ENCODE measurements at regions not wholly inside any gene's neighbourhood (a gene's known extent, or its start where the extent isn't known, plus 50 kb on each side); places are given as distances from the start of the nearest gene placed in this dataset.

DNA sequence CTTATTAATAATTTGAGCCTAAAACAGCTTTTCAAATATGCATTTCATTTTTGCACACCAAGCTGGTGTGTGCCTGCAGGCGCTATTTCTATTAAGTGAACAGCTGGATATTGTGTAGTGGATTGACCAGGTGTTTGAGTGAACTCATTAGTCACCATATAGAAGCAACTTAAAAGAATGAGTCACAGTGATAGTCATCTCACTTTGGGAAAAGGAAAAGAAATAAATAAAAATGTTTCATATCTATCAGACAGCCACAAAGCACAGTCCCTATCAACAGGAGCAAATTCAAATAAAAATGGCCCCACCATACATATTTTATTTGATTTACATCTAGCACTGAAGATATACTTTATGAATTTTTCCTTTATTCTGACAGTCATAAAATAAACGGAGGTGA lies 456.5 kb upstream of the CDH9 start:
- Histone ChIP-seq H3K4me1 (ENCODE audit: control insufficient read depth, insufficient read depth, low read depth, low read length) (no peaks in the 10 kb centered on the region), H3K79me1 (replicated peaks; ENCODE audit: low read length, poor library complexity, severe bottlenecking) (no peaks in the 10 kb centered on the region), H2BK15ac (ENCODE audit: low read depth, poor library complexity, severe bottlenecking) (no peak overlapping the region), H3K14ac (ENCODE audit: low read length in 2 of 2) (no peak overlapping the region), H3K27me3 (ENCODE audit: control insufficient read depth in 1 of 2, insufficient read depth in 1 of 2, low read length in 2 of 2) (no peaks in the 10 kb centered on the region), H3K23ac (ENCODE audit: low read length in 2 of 2) (no peak overlapping the region), H2AK5ac (ENCODE audit: low read length, severe bottlenecking) (no peak overlapping the region), H3K4me2 (ENCODE audit: low read length, poor library complexity, severe bottlenecking) (no peak overlapping the region), H3K18ac (ENCODE audit: low read depth in 1 of 2, low read length in 2 of 2) (no peak overlapping the region), H3K4ac (ENCODE audit: low read depth in 1 of 2, low read length in 2 of 2) (no peak overlapping the region), H2BK5ac (ENCODE audit: low read depth, low read length, poor library complexity, severe bottlenecking) (no peak overlapping the region), H4K91ac (ENCODE audit: low read length) (no peak overlapping the region), H3K27ac (ENCODE audit: low read length, poor library complexity, severe bottlenecking) (no peak overlapping the region), H2BK120ac (ENCODE audit: low read depth, low read length) (no peak overlapping the region), H3K4me3 (ENCODE audit: insufficient read depth in 1 of 2, low read depth in 1 of 2, low read length in 2 of 2) (no peak overlapping the region), H2AFZ (ENCODE audit: low read depth, low read length) (no peak overlapping the region), H3K36me3 (ENCODE audit: control insufficient read depth in 1 of 2, insufficient read depth in 2 of 2, low read depth in 1 of 2, low read length in 2 of 2) (no peaks in the 10 kb centered on the region), H2BK12ac (ENCODE audit: low read length in 2 of 2) (no peak overlapping the region), H3K9ac (ENCODE audit: low read length) (no peak overlapping the region), H4K8ac (ENCODE audit: low read length) (no peak overlapping the region), H3K9me3 (ENCODE audit: control insufficient read depth, low read length) (no peaks in the 10 kb centered on the region)
- 50% methylated on average over 1 of the region's 2 CpGs for WGBS
- DNase-seq = peak; percentile 33

DNA sequence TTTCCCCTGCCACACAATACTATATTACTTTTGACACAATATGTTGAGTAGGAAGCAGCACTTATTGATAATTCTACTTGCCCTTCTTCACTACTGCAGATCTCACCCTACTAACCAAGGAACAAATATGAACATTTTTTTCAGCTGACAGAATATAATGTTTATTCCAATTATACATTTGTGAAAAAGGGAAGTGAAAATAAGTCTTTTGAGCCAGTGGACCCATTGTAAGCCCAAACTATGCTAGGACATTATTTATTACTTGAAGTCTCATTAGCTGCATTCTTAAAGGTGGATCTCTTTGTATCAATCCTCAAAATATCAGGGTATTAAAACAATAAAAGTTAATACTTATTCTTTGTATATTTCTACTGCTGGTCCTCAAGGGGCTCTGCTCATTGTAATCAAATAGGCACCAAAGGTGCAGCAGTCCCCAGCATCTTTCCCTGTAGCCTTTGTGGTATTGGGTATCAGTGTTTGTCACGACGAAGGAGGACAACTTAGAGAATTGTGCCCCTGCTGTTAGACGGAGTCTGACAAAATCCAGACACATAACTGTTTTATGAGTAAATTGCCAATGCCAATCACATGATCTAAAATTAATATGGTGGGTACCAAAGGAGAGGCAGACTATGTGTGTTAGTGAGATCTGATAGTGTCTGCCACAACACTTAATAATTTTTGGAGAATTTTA lies 453.5 kb upstream of the CDH9 start:
- H3K14ac ChIP-seq (ENCODE audit: low read length in 2 of 2) = no peak overlapping the region
- no peaks in the 10 kb centered on the region for H3K4me1 ChIP-seq (ENCODE audit: control insufficient read depth, insufficient read depth, low read depth, low read length)
- no peak overlapping the region for H2BK120ac ChIP-seq (ENCODE audit: low read depth, low read length)
- H3K4me2 ChIP-seq (ENCODE audit: low read length, poor library complexity, severe bottlenecking) = no peak overlapping the region
- no peak overlapping the region for H3K27ac ChIP-seq (ENCODE audit: low read length, poor library complexity, severe bottlenecking)
- no peaks in the 10 kb centered on the region for H3K79me1 ChIP-seq (replicated peaks; ENCODE audit: low read length, poor library complexity, severe bottlenecking)
- H3K9ac ChIP-seq (ENCODE audit: low read length) = no peak overlapping the region
- H3K9me3 ChIP-seq (ENCODE audit: control insufficient read depth, low read length) = no peaks in the 10 kb centered on the region
- no peak for DNase-seq
- no peak overlapping the region for H2BK15ac ChIP-seq (ENCODE audit: low read depth, poor library complexity, severe bottlenecking)
- no peak overlapping the region for H4K91ac ChIP-seq (ENCODE audit: low read length)
- no peak overlapping the region for H2BK5ac ChIP-seq (ENCODE audit: low read depth, low read length, poor library complexity, severe bottlenecking)
- no peak overlapping the region for H2BK12ac ChIP-seq (ENCODE audit: low read length in 2 of 2)
- no peak overlapping the region for H4K8ac ChIP-seq (ENCODE audit: low read length)
- H3K36me3 ChIP-seq (ENCODE audit: control insufficient read depth in 1 of 2, insufficient read depth in 2 of 2, low read depth in 1 of 2, low read length in 2 of 2) = no peaks in the 10 kb centered on the region
- H3K4ac ChIP-seq (ENCODE audit: low read depth in 1 of 2, low read length in 2 of 2) = no peak overlapping the region
- H3K27me3 ChIP-seq (ENCODE audit: control insufficient read depth in 1 of 2, insufficient read depth in 1 of 2, low read length in 2 of 2) = no peaks in the 10 kb centered on the region
- H3K18ac ChIP-seq (ENCODE audit: low read depth in 1 of 2, low read length in 2 of 2) = no peak overlapping the region
- no peak overlapping the region for H3K4me3 ChIP-seq (ENCODE audit: insufficient read depth in 1 of 2, low read depth in 1 of 2, low read length in 2 of 2)
- no peak overlapping the region for H2AK5ac ChIP-seq (ENCODE audit: low read length, severe bottlenecking)
- no peak overlapping the region for H2AFZ ChIP-seq (ENCODE audit: low read depth, low read length)
- H3K23ac ChIP-seq (ENCODE audit: low read length in 2 of 2) = no peak overlapping the region
- no CpG with 5 or more reads among the region's 3 CpGs for WGBS

GRCh38 chr5:27491047-27491446 lies 452.7 kb upstream of the CDH9 start:
- H4K8ac ChIP-seq (ENCODE audit: low read length) = no peak overlapping the region
- no peaks in the 10 kb centered on the region for H3K9me3 ChIP-seq (ENCODE audit: control insufficient read depth, low read length)
- no peak overlapping the region for H2AFZ ChIP-seq (ENCODE audit: low read depth, low read length)
- H3K27me3 ChIP-seq (ENCODE audit: control insufficient read depth in 1 of 2, insufficient read depth in 1 of 2, low read length in 2 of 2) = no peaks in the 10 kb centered on the region
- DNase-seq = no peak
- no peak overlapping the region for H3K27ac ChIP-seq (ENCODE audit: low read length, poor library complexity, severe bottlenecking)
- H3K18ac ChIP-seq (ENCODE audit: low read depth in 1 of 2, low read length in 2 of 2) = no peak overlapping the region
- H2BK120ac ChIP-seq (ENCODE audit: low read depth, low read length) = no peak overlapping the region
- no peaks in the 10 kb centered on the region for H3K4me1 ChIP-seq (ENCODE audit: control insufficient read depth, insufficient read depth, low read depth, low read length)
- H3K4me2 ChIP-seq (ENCODE audit: low read length, poor library complexity, severe bottlenecking) = no peak overlapping the region
- no peaks in the 10 kb centered on the region for H3K36me3 ChIP-seq (ENCODE audit: control insufficient read depth in 1 of 2, insufficient read depth in 2 of 2, low read depth in 1 of 2, low read length in 2 of 2)
- no peak overlapping the region for H3K4ac ChIP-seq (ENCODE audit: low read depth in 1 of 2, low read length in 2 of 2)
- H3K4me3 ChIP-seq (ENCODE audit: insufficient read depth in 1 of 2, low read depth in 1 of 2, low read length in 2 of 2) = no peak overlapping the region
- no peak overlapping the region for H4K91ac ChIP-seq (ENCODE audit: low read length)
- no peak overlapping the region for H2BK5ac ChIP-seq (ENCODE audit: low read depth, low read length, poor library complexity, severe bottlenecking)
- no peak overlapping the region for H3K9ac ChIP-seq (ENCODE audit: low read length)
- no peak overlapping the region for H3K14ac ChIP-seq (ENCODE audit: low read length in 2 of 2)
- H3K79me1 ChIP-seq (replicated peaks; ENCODE audit: low read length, poor library complexity, severe bottlenecking) = no peaks in the 10 kb centered on the region
- 100% methylated on average over 1 of the region's 2 CpGs for WGBS
- no peak overlapping the region for H3K23ac ChIP-seq (ENCODE audit: low read length in 2 of 2)
- no peak overlapping the region for H2BK15ac ChIP-seq (ENCODE audit: low read depth, poor library complexity, severe bottlenecking)
- no peak overlapping the region for H2AK5ac ChIP-seq (ENCODE audit: low read length, severe bottlenecking)
- no peak overlapping the region for H2BK12ac ChIP-seq (ENCODE audit: low read length in 2 of 2)

DNA sequence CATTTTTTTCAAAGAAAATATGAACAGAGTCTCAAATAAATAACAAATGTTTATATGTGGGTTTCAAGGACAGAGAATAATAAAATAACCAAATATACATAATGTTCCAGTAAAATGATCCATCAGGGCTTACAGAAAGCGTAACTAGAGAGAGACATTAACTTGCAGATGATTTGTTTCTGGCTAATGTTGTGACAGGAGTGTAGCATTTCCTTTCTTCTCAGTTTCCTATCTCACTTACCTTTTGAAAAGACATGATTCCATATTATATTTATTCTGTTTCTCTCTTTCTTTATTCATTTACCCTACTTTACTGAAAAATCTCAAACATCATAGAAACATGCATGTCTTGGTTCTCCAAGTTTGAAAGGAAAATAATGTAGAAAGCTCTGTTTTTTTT lies 451.3 kb upstream of the CDH9 start:
- Histone ChIP-seq H2BK15ac (ENCODE audit: low read depth, poor library complexity, severe bottlenecking) (no peak overlapping the region), H3K36me3 (ENCODE audit: control insufficient read depth in 1 of 2, insufficient read depth in 2 of 2, low read depth in 1 of 2, low read length in 2 of 2) (no peaks in the 10 kb centered on the region), H2BK12ac (ENCODE audit: low read length in 2 of 2) (no peak overlapping the region), H3K79me1 (replicated peaks; ENCODE audit: low read length, poor library complexity, severe bottlenecking) (no peaks in the 10 kb centered on the region), H2BK5ac (ENCODE audit: low read depth, low read length, poor library complexity, severe bottlenecking) (no peak overlapping the region), H4K8ac (ENCODE audit: low read length) (no peak overlapping the region), H3K27me3 (ENCODE audit: control insufficient read depth in 1 of 2, insufficient read depth in 1 of 2, low read length in 2 of 2) (no peaks in the 10 kb centered on the region), H3K23ac (ENCODE audit: low read length in 2 of 2) (no peak overlapping the region), H4K91ac (ENCODE audit: low read length) (no peak overlapping the region), H2BK120ac (ENCODE audit: low read depth, low read length) (no peak overlapping the region), H3K9ac (ENCODE audit: low read length) (no peak overlapping the region), H2AK5ac (ENCODE audit: low read length, severe bottlenecking) (no peak overlapping the region), H3K27ac (ENCODE audit: low read length, poor library complexity, severe bottlenecking) (no peak overlapping the region), H3K14ac (ENCODE audit: low read length in 2 of 2) (no peak overlapping the region), H3K4me1 (ENCODE audit: control insufficient read depth, insufficient read depth, low read depth, low read length) (no peaks in the 10 kb centered on the region), H2AFZ (ENCODE audit: low read depth, low read length) (no peak overlapping the region), H3K4me2 (ENCODE audit: low read length, poor library complexity, severe bottlenecking) (no peak overlapping the region), H3K18ac (ENCODE audit: low read depth in 1 of 2, low read length in 2 of 2) (no peak overlapping the region), H3K4ac (ENCODE audit: low read depth in 1 of 2, low read length in 2 of 2) (no peak overlapping the region), H3K4me3 (ENCODE audit: insufficient read depth in 1 of 2, low read depth in 1 of 2, low read length in 2 of 2) (no peak overlapping the region), H3K9me3 (ENCODE audit: control insufficient read depth, low read length) (no peaks in the 10 kb centered on the region)
- no peak for DNase-seq
- WGBS = no CpG with 5 or more reads among the region's 1 CpG
